ENCODE measurements at regions not wholly inside any gene's neighbourhood (a gene's known extent, or its start where the extent isn't known, plus 50 kb on each side); places are given as distances from the start of the nearest gene placed in this dataset.
A peak's percentile ranks its signal among the peaks of the same experiment; 100 is the strongest.

DNA sequence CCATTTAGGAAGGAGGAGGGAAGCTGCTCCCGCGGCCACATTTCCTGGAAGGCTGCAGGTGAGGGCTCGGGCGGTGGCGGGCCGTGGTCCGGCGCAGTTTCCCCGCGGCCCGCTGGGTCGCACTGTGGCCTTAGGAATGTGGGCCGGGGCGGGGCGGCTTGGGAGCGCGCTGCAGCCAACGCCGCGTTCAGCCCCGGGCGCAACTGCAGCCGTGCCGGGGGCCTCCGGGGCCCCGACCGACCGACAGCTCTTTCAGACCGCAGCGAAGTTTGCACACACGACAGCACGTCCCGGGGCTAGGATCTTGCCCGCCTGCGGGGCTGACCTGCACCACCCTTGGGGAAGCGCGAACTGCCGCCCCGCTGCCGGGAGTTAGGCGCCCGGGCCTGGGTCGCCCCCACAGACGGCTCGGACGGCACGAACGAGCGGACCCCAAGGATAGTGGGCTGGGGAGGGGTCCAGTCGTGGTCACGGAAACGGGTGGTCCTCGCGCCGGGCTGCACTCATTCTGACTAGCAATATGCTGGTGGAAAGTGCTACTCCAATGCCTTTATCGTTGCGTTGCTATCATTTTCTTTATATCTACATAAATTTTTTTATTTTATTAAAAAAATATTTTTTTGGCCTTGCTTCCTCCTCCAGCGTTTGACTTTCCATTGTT, 69.9 kb upstream of the DLX2 start:
- TF ChIP-seq, protein P1, sequence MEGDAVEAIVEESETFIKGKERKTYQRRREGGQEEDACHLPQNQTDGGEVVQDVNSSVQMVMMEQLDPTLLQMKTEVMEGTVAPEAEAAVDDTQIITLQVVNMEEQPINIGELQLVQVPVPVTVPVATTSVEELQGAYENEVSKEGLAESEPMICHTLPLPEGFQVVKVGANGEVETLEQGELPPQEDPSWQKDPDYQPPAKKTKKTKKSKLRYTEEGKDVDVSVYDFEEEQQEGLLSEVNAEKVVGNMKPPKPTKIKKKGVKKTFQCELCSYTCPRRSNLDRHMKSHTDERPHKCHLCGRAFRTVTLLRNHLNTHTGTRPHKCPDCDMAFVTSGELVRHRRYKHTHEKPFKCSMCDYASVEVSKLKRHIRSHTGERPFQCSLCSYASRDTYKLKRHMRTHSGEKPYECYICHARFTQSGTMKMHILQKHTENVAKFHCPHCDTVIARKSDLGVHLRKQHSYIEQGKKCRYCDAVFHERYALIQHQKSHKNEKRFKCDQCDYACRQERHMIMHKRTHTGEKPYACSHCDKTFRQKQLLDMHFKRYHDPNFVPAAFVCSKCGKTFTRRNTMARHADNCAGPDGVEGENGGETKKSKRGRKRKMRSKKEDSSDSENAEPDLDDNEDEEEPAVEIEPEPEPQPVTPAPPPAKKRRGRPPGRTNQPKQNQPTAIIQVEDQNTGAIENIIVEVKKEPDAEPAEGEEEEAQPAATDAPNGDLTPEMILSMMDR (conservative IDR thresholded peaks at IDR 0.05 in 1 of 2, IDR thresholded peaks at IDR 0.05 in 1 of 2; ENCODE audit: low read depth in 1 of 2, low read length in 2 of 2) = peak; percentile 57 to 64
- TF ChIP-seq EZH2 (IDR thresholded peaks at IDR 0.05; ENCODE audit: low read length, missing control alignments) = no peak
